SK-N-SH (cell line): ENCODE measurements at regions not wholly inside any gene's neighbourhood (a gene's known extent, or its start where the extent isn't known, plus 50 kb on each side); places are given as distances from the start of the nearest gene placed in this dataset.

ENCODE experiments used
- CTCF ChIA-PET: fragments of 300-600, 350-600 bp; formaldehyde crosslinking; extraction: SDS; loops from one replicate; lab custom pipeline; 2021; lab: Yijun Ruan, JAX
- POLR2A ChIA-PET: fragments of 350-600 bp; sonication (Branson Sonifier 250); formaldehyde crosslinking; extraction: SDS; loops from one replicate; lab custom pipeline; 2020; ENCODE audit warnings: antibody characterized with exemption, inconsistent platforms; lab: Yijun Ruan, JAX
- DNase-seq: peaks from one replicate; pipeline ENCODE4 v3.0.0; 2012
- H2AFZ ChIP-seq: fragments of 200-600 bp; sonication (generic); 2 replicates; pipeline ENCODE4 v1.8.1; 2016; ENCODE audit warnings: antibody characterized with exemption, mild to moderate bottlenecking, low read depth
- H3F3A ChIP-seq: fragments of 200-600 bp; sonication (generic); replicated peaks from 2 replicates; pipeline ENCODE3; 2016; ENCODE audit warnings: antibody characterized with exemption, mild to moderate bottlenecking; ENCODE audit not compliant: insufficient read depth
- H3K27ac ChIP-seq, 2 experiments: fragments of 200-500 bp in 1 of 2; fragments of 200-600 bp in 1 of 2; sonication (Bioruptor generic) in 1 of 2; sonication (generic), shearing (Covaris generic) in 1 of 2; 2 replicates each; pipeline versions ENCODE4 v1.5.1 to v1.6.1; 2014 to 2016; ENCODE audit warnings: low read depth in 2 of 2, inconsistent platforms in 1 of 2, low read length in 1 of 2, mild to moderate bottlenecking in 1 of 2, mixed read lengths in 1 of 2
- H3K27me3 ChIP-seq: fragments of 200-600 bp; sonication (generic), shearing (Covaris generic); 2 replicates; pipeline ENCODE4 v1.6.1; 2016; ENCODE audit warnings: mixed run types; ENCODE audit not compliant: insufficient read depth
- H3K36me3 ChIP-seq, 2 experiments: fragments of 200-500 bp in 1 of 2; fragments of 200-600 bp in 1 of 2; sonication (Bioruptor generic) in 1 of 2; sonication (generic) in 1 of 2; replicated peaks in 1 of 2; 2 replicates each; pipeline versions ENCODE3 to v1.5.1; 2014 to 2016; ENCODE audit warnings: low read length in 1 of 2, mild to moderate bottlenecking in 1 of 2; ENCODE audit not compliant: insufficient read depth in 2 of 2, control insufficient read depth in 1 of 2
- H3K4me1 ChIP-seq, 2 experiments: fragments of 200-500 bp in 1 of 2; fragments of 200-600 bp in 1 of 2; sonication (Bioruptor generic) in 1 of 2; sonication (generic), shearing (Covaris generic) in 1 of 2; 2 replicates each; pipeline versions ENCODE4 v1.5.1 to v1.6.1; 2014 to 2016; ENCODE audit warnings: low read depth in 1 of 2, low read length in 1 of 2, mixed run types in 1 of 2; ENCODE audit not compliant: insufficient read depth in 2 of 2, control insufficient read depth in 1 of 2
- H3K4me2 ChIP-seq: fragments of 200-600 bp; sonication (generic), shearing (Covaris generic); 2 replicates; pipeline ENCODE4 v1.6.1; 2017; ENCODE audit warnings: mixed run types
- H3K4me3 ChIP-seq, 2 experiments: fragments of 200-500 bp in 1 of 2; fragments of 200-600 bp in 1 of 2; sonication (Bioruptor generic) in 1 of 2; sonication (generic), shearing (Covaris generic) in 1 of 2; 2 replicates each; pipeline versions ENCODE4 v1.5.1 to v1.8.1; 2014 to 2016; ENCODE audit warnings: low read depth in 2 of 2, inconsistent platforms in 1 of 2, low read length in 1 of 2, mild to moderate bottlenecking in 1 of 2, mixed read lengths in 1 of 2, moderate library complexity in 1 of 2
- H3K79me2 ChIP-seq: fragments of 200-600 bp; sonication (generic); 2 replicates; pipeline ENCODE4 v1.8.1; 2017; ENCODE audit warnings: mild to moderate bottlenecking; ENCODE audit not compliant: insufficient read depth
- H3K9ac ChIP-seq: fragments of 200-600 bp; sonication (generic); 2 replicates; pipeline ENCODE4 v1.6.1; 2017; ENCODE audit warnings: mixed run types
- H3K9me2 ChIP-seq: fragments of 200-600 bp; sonication (generic); 2 replicates; pipeline ENCODE4 v1.6.1; 2017; ENCODE audit warnings: mixed run types
- H3K9me3 ChIP-seq: fragments of 200-600 bp; sonication (generic); 2 replicates; pipeline ENCODE4 v1.6.1; 2017; ENCODE audit warnings: mixed run types, mild to moderate bottlenecking, moderate library complexity
- H4K20me1 ChIP-seq: fragments of 200-600 bp; sonication (generic); 2 replicates; pipeline ENCODE4 v1.6.1; 2017; ENCODE audit warnings: mild to moderate bottlenecking, mixed run types; ENCODE audit not compliant: insufficient read depth
- CTCF ChIP-seq: fragments of 200-600 bp; sonication (generic); IDR thresholded peaks from 2 replicates; pipeline ENCODE4 v1.6.1; 2017; ENCODE audit warnings: antibody characterized with exemption, mild to moderate bottlenecking, moderate library complexity
- FOXJ3 ChIP-seq: sonication (generic); formaldehyde crosslinking; IDR thresholded peaks from 2 replicates; pipeline ENCODE4 v1.5.1; 2020; ENCODE audit warnings: mild to moderate bottlenecking, missing genetic modification reagents
- FOXM1 ChIP-seq: IDR thresholded peaks from 2 replicates; pipeline ENCODE4 v1.4.0; 2012; ENCODE audit warnings: low read depth, mild to moderate bottlenecking
- GABPA ChIP-seq: IDR thresholded peaks from 2 replicates; pipeline ENCODE4 v1.4.0; 2012; ENCODE audit warnings: low read depth, mild to moderate bottlenecking
- GATA2 ChIP-seq: sonication (generic); formaldehyde crosslinking; IDR thresholded peaks from 2 replicates; pipeline ENCODE4 v1.5.0; 2020; ENCODE audit warnings: mild to moderate bottlenecking, missing genetic modification reagents
- JUND ChIP-seq: IDR thresholded peaks from 2 replicates; pipeline ENCODE4 v1.4.0; 2012
- NFIC ChIP-seq: IDR thresholded peaks from 2 replicates; pipeline ENCODE4 v1.4.0; 2012; ENCODE audit warnings: borderline replicate concordance
- RAD21 ChIP-seq: IDR thresholded peaks from 2 replicates; pipeline ENCODE4 v1.6.1; 2012; ENCODE audit warnings: mild to moderate bottlenecking, low read length
- RFX5 ChIP-seq: IDR thresholded peaks from 2 replicates; pipeline ENCODE4 v1.6.1; 2012; ENCODE audit warnings: mild to moderate bottlenecking, improper control_type of control experiment, low read length
- SMC3 ChIP-seq: IDR thresholded peaks from 2 replicates; pipeline ENCODE4 v1.6.1; 2012; ENCODE audit warnings: low read depth, low read length, improper control_type of control experiment
- TEAD4 ChIP-seq: IDR thresholded peaks from 2 replicates; pipeline ENCODE4 v1.4.0; 2012; ENCODE audit warnings: mild to moderate bottlenecking, borderline replicate concordance; ENCODE audit not compliant: insufficient read depth
- ZBTB33 ChIP-seq: IDR thresholded peaks from 2 replicates; pipeline ENCODE4 v1.4.0; 2012; ENCODE audit warnings: low read depth, borderline replicate concordance
- WGBS: methylation state at CpG from one replicate; pipeline ENCODE4 v1.1.6; 2017; ENCODE audit warnings: low lambda C conversion rate; 5-methylcytosine and 5-hydroxymethylcytosine counted together
- TF ChIP-seq, protein P1 (sequence below): IDR thresholded peaks from 2 replicates; pipeline ENCODE4 v1.4.0; 2012; ENCODE audit warnings: low read depth
- TF ChIP-seq, protein P2 (sequence below): IDR thresholded peaks from 2 replicates; pipeline ENCODE4 v1.4.0; 2012; ENCODE audit warnings: low read depth, borderline replicate concordance
- TF ChIP-seq, protein P3 (sequence below): IDR thresholded peaks from 2 replicates; pipeline ENCODE4; 2012

- Histone ChIP-seq H3K9ac (no peak overlapping the region), H3K4me3 (no peak overlapping the region), H3K9me3 (no peaks in the 10 kb centered on the region), H3K4me2 (no peak overlapping the region), H3K4me1 (no peaks in the 10 kb centered on the region), H3K27ac (no peak overlapping the region), H3F3A (no peaks in the 10 kb centered on the region), H3K36me3 (no peaks in the 10 kb centered on the region), H3K27me3 (no peaks in the 10 kb centered on the region), H3K79me2 (no peaks in the 10 kb centered on the region), H2AFZ (no peak overlapping the region), H4K20me1 (no peaks in the 10 kb centered on the region), H3K9me2 (no peaks in the 10 kb centered on the region)
- DNase-seq: no peak
- POLR2A ChIA-PET: no interaction called here
- 3% methylated on average over 5 of the region's 5 CpGs for WGBS
- TF ChIP-seq FOXM1: no peak
- TF ChIP-seq, protein P1, sequence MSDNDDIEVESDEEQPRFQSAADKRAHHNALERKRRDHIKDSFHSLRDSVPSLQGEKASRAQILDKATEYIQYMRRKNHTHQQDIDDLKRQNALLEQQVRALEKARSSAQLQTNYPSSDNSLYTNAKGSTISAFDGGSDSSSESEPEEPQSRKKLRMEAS: no peak
- TF ChIP-seq RAD21: no peak
- CTCF ChIA-PET: no interaction called here
Measured at GRCh38 chrX:122196343-122196742, 987.7 kb upstream of the GRIA3 start.

DNA sequence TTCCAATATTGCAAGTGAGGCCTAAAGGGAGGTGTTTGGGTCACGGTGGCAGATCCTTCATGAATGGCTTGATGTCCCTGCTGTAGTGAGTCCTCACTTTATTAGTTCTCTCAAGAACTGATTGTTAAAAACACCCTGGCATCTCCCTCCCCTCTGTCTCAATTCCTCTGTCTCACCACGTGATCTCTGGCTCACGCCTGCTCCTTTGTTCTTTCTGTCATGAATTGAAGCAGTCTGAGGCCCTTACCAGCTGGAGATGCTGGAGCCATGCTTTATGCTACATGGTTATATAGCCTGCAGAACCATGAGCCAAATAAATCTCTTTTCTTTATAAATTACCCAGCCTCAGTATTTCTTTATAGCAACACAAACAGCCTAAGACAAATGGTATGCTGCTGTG lies 980.7 kb upstream of the GRIA3 start:
- no peaks in the 10 kb centered on the region for H4K20me1 ChIP-seq
- no peaks in the 10 kb centered on the region for H3K79me2 ChIP-seq
- CTCF ChIA-PET: no interaction called here
- no peaks in the 10 kb centered on the region for H3K36me3 ChIP-seq
- no peaks in the 10 kb centered on the region for H3F3A ChIP-seq
- no peak overlapping the region for H3K4me2 ChIP-seq
- H3K9me3 ChIP-seq: no peaks in the 10 kb centered on the region
- no peak overlapping the region for H3K4me3 ChIP-seq
- H3K9ac ChIP-seq: no peak overlapping the region
- POLR2A ChIA-PET: no interaction called here
- DNase-seq: no peak
- H2AFZ ChIP-seq: no peak overlapping the region
- no peaks in the 10 kb centered on the region for H3K4me1 ChIP-seq
- no peaks in the 10 kb centered on the region for H3K9me2 ChIP-seq
- H3K27ac ChIP-seq: no peak overlapping the region
- no peaks in the 10 kb centered on the region for H3K27me3 ChIP-seq
- WGBS: 0% methylated on average over 3 of the region's 3 CpGs
- TF ChIP-seq SMC3 (no peak), RFX5 (no peak), TEAD4 (no peak), CTCF (no peak)
- TF ChIP-seq, protein P2, sequence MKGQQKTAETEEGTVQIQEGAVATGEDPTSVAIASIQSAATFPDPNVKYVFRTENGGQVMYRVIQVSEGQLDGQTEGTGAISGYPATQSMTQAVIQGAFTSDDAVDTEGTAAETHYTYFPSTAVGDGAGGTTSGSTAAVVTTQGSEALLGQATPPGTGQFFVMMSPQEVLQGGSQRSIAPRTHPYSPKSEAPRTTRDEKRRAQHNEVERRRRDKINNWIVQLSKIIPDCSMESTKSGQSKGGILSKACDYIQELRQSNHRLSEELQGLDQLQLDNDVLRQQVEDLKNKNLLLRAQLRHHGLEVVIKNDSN: no peak

GRCh38 chrX:122218666-122219065 lies 965.4 kb upstream of the GRIA3 start:
- no peaks in the 10 kb centered on the region for H3K9me3 ChIP-seq
- no peaks in the 10 kb centered on the region for H4K20me1 ChIP-seq
- H2AFZ ChIP-seq: no peak overlapping the region
- H3K79me2 ChIP-seq: no peaks in the 10 kb centered on the region
- WGBS: 1% methylated on average over 4 of the region's 4 CpGs
- H3K27me3 ChIP-seq: no peaks in the 10 kb centered on the region; the same call in 1 of the 2 replicates
- no peak overlapping the region for H3K9ac ChIP-seq
- no peak for TF ChIP-seq RAD21
- no peak for TF ChIP-seq NFIC
- no peak for TF ChIP-seq ZBTB33
- no peak for TF ChIP-seq JUND
- TF ChIP-seq GATA2 (CRISPR knock-in tag): no peak
- no peak for TF ChIP-seq GABPA
- TF ChIP-seq, protein P3, sequence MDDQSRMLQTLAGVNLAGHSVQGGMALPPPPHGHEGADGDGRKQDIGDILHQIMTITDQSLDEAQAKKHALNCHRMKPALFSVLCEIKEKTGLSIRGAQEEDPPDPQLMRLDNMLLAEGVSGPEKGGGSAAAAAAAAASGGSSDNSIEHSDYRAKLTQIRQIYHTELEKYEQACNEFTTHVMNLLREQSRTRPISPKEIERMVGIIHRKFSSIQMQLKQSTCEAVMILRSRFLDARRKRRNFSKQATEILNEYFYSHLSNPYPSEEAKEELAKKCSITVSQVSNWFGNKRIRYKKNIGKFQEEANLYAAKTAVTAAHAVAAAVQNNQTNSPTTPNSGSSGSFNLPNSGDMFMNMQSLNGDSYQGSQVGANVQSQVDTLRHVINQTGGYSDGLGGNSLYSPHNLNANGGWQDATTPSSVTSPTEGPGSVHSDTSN: no peak
- TF ChIP-seq, protein P1: no peak
- no peak for TF ChIP-seq FOXJ3
- H3K27ac ChIP-seq: no peak overlapping the region
- no peak for DNase-seq
- ChIA-PET POLR2A (no interaction called here), CTCF (no interaction called here)
- H3K36me3 ChIP-seq: no peaks in the 10 kb centered on the region
- H3K9me2 ChIP-seq: no peaks in the 10 kb centered on the region
- H3K4me1 ChIP-seq: no peaks in the 10 kb centered on the region
- H3K4me3 ChIP-seq: no peak overlapping the region
- H3K4me2 ChIP-seq: no peak overlapping the region
- H3F3A ChIP-seq: no peaks in the 10 kb centered on the region
